ENCODE measurements at regions not wholly inside any gene's neighbourhood (a gene's known extent, or its start where the extent isn't known, plus 50 kb on each side); places are given as distances from the start of the nearest gene placed in this dataset.

DNA sequence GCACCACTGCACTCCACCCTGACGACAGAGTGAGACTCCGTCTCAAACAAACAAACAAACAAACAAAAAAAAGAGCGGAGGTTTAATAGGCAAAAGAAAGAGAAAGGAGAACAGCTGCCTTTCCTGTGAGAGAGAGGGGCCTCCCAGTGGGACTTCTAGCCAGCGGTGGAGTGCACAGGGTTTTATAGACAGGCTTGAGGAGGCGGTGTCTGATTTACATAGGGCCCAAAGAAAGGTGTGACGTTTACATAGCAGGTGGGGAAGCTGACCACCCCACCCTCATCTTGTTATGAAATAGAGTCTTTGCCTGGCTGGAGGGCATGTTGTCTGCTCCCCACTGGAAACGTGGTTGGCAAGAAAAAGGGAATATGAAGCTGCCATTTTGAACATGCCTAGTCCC, 106.0 kb upstream of the CSNK1A1L start:
- no peak overlapping the region for H3K27ac Mint-ChIP-seq
- no peaks in the 10 kb centered on the region for H3K4me1 Mint-ChIP-seq
- no peaks in the 10 kb centered on the region for H3K9me3 Mint-ChIP-seq
- H3K27me3 Mint-ChIP-seq: no peaks in the 10 kb centered on the region
- H3K4me3 Mint-ChIP-seq: no peak overlapping the region
- DNase-seq: no peak
- H3K36me3 Mint-ChIP-seq (ENCODE audit: low read depth): no peaks in the 10 kb centered on the region
- intact Hi-C loops (cut with micrococcal nuclease): no loop called here

DNA sequence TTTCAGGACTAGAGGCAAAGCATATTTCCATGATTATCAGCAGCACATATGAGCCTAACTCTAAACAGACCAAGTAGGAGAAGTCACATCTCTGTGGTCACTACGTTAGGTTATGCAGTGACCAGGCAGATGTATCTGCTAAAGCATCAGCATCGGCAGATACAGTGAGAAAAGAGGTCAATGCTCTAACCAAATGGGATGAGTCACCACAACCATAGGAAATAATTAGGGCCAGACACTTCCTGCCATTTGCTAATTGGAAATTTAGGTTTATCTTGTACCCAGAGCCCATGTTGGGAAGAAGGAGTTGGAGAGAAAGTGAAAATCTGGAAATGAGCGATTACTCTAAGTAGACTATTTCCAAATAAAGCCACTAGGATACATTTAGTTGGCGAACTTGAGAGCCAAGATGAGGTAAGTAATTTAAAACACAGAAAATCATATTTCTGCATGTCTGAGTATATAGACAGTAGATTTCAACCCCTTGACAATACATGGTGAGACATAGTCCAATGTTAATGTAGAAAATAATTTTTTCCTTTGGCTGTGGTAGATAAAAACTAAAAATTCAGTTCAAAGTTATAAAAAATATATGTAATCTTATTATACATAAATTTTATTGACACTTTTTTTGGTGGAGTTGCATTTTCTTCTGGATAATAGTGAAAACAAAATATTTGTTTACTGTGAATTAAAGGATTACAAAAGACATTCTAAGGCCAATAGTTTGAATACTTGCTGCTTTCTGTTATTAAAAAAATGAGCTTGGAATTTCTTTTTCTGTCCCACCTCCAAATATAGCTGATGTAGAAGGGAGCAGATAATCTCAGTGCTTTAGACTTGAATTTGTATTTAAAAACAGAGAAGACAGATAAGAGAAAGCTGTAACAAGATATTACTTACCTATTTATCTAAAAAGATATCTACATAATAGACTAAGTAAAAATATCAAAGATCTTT, 104.4 kb upstream of the CSNK1A1L start:
- intact Hi-C loops (cut with micrococcal nuclease): no loop called here
- no peaks in the 10 kb centered on the region for H3K4me1 Mint-ChIP-seq
- H3K27ac Mint-ChIP-seq: no peak overlapping the region
- H3K36me3 Mint-ChIP-seq (ENCODE audit: low read depth): no peaks in the 10 kb centered on the region
- H3K27me3 Mint-ChIP-seq: no peaks in the 10 kb centered on the region
- no peaks in the 10 kb centered on the region for H3K9me3 Mint-ChIP-seq
- DNase-seq: no peak
- no peak overlapping the region for H3K4me3 Mint-ChIP-seq

DNA sequence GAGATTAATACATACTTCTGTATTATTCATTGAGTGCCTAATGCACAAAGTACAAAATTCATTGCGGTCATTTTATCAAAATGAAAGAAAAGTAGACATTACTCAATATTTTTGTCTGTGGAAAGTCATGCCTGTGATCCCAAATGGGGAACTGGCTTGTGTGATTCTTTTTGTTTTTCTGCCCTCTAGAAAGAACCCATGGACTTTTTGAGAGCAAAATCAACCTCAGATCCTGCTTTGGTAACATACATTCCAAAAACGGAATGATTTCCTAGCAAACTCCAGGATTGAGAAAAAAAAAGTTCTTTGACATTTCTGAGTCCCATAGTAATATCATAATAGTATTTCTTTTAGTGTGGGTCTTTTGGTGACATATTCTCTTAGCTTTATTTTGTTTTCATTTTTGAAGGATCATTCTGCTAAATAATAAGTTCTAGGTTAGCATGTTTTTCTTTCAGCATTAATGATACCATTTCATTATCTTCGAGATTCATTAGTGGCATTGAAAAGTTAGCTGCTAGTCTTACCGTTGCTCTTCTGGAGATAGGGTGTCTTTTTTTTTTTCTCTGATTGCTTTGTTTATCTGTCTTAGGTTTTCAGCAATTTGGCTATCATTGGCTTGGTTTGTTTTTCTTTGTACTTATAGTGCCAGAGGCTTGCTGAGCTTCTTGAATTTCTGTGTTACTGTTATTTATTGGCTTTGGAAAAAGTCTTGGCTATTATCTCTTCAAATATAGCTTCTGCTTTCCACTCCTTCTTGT, 102.4 kb upstream of the CSNK1A1L start:
- intact Hi-C loops (cut with micrococcal nuclease): no loop called here
- Mint-ChIP-seq H3K27me3 (no peaks in the 10 kb centered on the region), H3K27ac (no peak overlapping the region), H3K9me3 (no peaks in the 10 kb centered on the region), H3K4me1 (no peaks in the 10 kb centered on the region), H3K36me3 (ENCODE audit: low read depth) (no peaks in the 10 kb centered on the region), H3K4me3 (no peak overlapping the region)
- DNase-seq: no peak

DNA sequence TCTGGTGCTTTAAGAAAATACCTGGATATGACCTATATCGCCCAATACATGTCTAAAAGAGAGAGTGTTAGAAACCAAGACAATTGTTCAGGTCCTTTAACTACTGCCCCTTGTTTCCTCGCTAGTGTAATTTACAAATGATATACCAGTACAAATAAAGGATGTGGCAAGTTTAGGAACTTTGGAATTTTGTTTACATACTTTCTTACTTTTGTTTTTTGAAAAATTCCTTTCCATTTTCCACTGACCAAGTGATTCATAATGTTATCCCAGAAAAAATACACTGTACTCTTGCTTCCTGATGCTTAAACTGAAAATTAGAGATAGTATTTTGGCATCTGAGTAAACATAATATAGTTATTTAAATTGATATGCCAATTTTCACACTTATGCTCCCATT, 96.8 kb upstream of the CSNK1A1L start:
- no peak for DNase-seq
- Mint-ChIP-seq H3K4me1 (no peaks in the 10 kb centered on the region), H3K36me3 (ENCODE audit: low read depth) (no peaks in the 10 kb centered on the region), H3K27me3 (no peaks in the 10 kb centered on the region), H3K9me3 (no peaks in the 10 kb centered on the region), H3K4me3 (no peak overlapping the region), H3K27ac (no peak overlapping the region)
- intact Hi-C loops (cut with micrococcal nuclease): no loop called here

DNA sequence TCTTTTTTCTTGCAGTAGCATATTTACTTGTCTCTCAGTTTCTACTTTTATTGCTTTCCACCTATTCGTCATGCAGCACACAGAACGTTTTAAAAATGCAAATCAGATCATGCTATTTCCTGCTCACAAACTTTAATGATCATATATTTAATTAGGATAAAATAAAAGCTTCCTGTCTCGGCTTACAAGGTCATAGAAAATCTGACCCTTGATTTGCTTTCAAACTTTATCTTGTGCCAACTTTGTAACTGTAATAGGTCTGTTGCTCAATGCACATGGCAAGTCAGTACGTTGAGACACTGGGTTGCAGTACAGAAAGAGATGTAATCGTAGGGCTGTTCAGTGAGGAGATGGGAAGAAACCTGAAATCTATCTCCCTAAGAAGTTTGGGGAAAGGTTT, 95.6 kb upstream of the CSNK1A1L start:
- Mint-ChIP-seq H3K9me3 (no peaks in the 10 kb centered on the region), H3K4me1 (no peaks in the 10 kb centered on the region), H3K36me3 (ENCODE audit: low read depth) (no peaks in the 10 kb centered on the region), H3K27ac (no peak overlapping the region), H3K27me3 (no peaks in the 10 kb centered on the region), H3K4me3 (no peak overlapping the region)
- no peak for DNase-seq
- intact Hi-C loops (cut with micrococcal nuclease): no loop called here

DNA sequence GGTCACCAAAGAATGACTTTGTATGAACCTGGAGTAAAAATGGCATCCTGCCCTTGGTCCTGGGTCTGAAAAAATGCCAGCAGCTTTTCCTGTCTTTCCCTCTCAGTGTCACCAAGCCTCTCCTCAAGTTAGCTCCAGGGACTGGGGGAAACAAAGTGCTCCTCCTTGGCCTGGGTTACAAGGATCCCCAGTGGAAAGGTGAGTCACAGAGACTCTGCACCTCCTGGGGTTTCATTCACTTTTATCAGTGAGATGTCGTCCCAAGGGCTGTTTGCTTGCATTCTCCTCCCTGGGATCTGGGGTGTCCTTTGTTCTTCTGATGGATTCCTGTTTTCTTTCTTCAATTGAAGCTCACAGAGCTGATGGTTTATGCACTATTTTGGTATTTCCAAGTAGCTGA, 93.2 kb upstream of the CSNK1A1L start:
- no peak overlapping the region for H3K4me3 Mint-ChIP-seq
- H3K9me3 Mint-ChIP-seq: no peaks in the 10 kb centered on the region
- H3K27me3 Mint-ChIP-seq: no peaks in the 10 kb centered on the region
- no peaks in the 10 kb centered on the region for H3K36me3 Mint-ChIP-seq (ENCODE audit: low read depth)
- intact Hi-C loops (cut with micrococcal nuclease): no loop called here
- no peaks in the 10 kb centered on the region for H3K4me1 Mint-ChIP-seq
- DNase-seq: no peak
- no peak overlapping the region for H3K27ac Mint-ChIP-seq

DNA sequence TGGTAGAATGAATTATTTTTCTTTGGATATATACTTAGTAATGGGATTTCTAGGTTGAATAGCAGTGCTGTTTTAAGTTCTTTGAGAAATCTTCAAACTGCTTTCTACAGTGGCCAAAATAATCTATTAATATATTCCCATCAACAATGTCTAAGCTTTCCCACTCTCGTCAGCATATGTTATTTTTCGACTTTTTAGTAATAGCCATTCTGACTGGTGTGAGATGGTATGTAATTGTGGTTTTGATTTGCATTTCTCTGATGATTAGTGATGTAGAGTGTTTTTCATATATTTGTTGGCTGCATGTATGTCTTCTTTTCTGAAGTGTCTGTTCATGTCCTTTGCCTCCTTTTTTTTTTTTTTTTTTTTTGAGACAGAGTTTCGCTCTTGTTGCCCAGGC, 90.2 kb upstream of the CSNK1A1L start:
- H3K36me3 Mint-ChIP-seq (ENCODE audit: low read depth): no peaks in the 10 kb centered on the region
- H3K27me3 Mint-ChIP-seq: no peaks in the 10 kb centered on the region
- no peaks in the 10 kb centered on the region for H3K9me3 Mint-ChIP-seq
- no peak overlapping the region for H3K27ac Mint-ChIP-seq
- H3K4me1 Mint-ChIP-seq: no peaks in the 10 kb centered on the region
- no peak overlapping the region for H3K4me3 Mint-ChIP-seq
- no peak for DNase-seq
- intact Hi-C loops (cut with micrococcal nuclease): no loop called here

DNA sequence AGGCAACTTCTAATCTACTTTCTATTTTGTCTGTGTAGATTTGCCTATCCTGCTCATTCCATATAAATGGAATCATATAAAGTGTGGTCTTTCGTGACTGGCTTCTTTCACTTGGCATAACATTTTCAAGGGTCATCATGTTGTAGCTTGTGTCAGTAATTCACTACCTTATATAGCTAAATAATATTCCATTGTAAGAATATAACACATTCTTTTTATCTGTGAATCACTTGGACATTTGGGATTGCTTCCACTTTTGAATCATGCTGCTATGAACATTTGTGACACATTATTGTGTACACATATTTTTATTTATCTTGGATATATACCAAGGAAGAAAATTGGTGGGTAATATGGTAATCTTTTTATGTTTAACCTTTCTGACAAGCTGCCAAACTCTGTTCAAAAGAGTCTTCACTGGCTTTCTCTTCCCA, 89.0 kb upstream of the CSNK1A1L start:
- Mint-ChIP-seq H3K27me3 (no peaks in the 10 kb centered on the region), H3K27ac (no peak overlapping the region), H3K36me3 (ENCODE audit: low read depth) (no peaks in the 10 kb centered on the region), H3K4me1 (no peaks in the 10 kb centered on the region), H3K4me3 (no peak overlapping the region), H3K9me3 (peaks cover 6% of the 10 kb centered on the region)
- DNase-seq: no peak
- intact Hi-C loops (cut with micrococcal nuclease): no loop called here

DNA sequence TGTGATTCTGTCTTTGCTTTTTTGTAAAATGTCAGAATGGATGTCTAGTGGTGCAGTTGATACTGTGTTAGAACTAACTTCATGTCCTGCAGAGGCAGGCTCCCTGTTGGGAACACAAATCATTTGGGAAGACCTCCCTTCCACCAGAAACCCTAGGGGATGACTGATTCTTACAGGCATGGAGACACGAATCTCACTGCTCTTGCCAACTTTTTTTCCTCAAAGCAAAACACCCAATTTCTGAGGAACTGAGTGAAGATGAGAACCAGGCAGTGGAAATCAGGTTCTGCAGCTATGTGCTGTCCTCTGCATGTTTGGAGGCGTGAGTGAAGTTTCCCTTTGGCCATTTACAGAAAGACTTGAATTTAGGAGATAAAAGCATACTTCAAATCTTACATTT, 87.5 kb upstream of the CSNK1A1L start:
- DNase-seq: no peak
- Mint-ChIP-seq H3K4me3 (no peak overlapping the region), H3K27ac (no peak overlapping the region), H3K36me3 (ENCODE audit: low read depth) (no peaks in the 10 kb centered on the region), H3K9me3 (peaks cover 6% of the 10 kb centered on the region), H3K4me1 (no peaks in the 10 kb centered on the region), H3K27me3 (no peaks in the 10 kb centered on the region)
- intact Hi-C loops (cut with micrococcal nuclease): no loop called here

DNA sequence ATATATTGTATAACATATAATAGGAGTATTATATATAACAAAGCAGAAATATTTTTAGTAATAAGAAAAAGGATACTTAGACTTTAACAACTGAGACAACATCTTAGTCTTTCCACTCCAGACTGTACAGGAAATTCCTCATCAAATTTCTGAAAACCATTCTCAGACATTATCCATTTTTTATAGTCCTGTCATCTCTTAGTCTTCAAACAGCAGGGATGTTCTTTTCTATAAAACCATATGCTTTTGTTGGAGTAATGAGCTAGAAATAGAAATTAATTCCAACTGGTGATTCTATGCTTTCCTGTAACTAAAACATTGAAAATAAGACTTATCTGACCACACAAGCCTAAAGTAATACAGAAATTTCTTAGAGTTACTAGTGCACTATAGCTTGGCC, 82.2 kb upstream of the CSNK1A1L start:
- Mint-ChIP-seq H3K9me3 (peaks cover 6% of the 10 kb centered on the region), H3K4me3 (no peak overlapping the region), H3K36me3 (ENCODE audit: low read depth) (no peaks in the 10 kb centered on the region), H3K27me3 (no peaks in the 10 kb centered on the region), H3K27ac (no peak overlapping the region), H3K4me1 (no peaks in the 10 kb centered on the region)
- intact Hi-C loops (cut with micrococcal nuclease): no loop called here
- no peak for DNase-seq

DNA sequence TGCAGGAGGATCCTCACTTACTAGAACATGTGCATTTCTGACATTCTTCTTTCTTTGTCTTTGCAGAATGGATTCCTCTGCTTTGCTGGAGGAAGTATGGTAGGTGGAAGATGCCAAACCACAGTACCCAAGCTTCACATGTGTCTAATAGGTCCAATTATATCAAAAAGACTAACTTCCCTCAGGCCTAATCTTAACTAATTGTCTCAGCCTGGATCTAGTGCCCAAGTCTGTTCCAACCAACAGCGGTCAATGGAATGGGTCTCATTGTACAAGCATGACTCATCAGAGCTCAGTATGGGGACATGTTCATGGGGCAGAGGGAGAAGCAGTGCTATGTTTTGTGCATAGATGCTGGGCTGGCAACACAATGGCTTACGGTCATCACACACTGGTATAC, 81.6 kb upstream of the CSNK1A1L start:
- Mint-ChIP-seq H3K9me3 (peaks cover 6% of the 10 kb centered on the region), H3K27ac (no peak overlapping the region), H3K4me3 (no peak overlapping the region), H3K4me1 (no peaks in the 10 kb centered on the region), H3K27me3 (no peaks in the 10 kb centered on the region), H3K36me3 (ENCODE audit: low read depth) (no peaks in the 10 kb centered on the region)
- DNase-seq: no peak
- intact Hi-C loops (cut with micrococcal nuclease): no loop called here

DNA sequence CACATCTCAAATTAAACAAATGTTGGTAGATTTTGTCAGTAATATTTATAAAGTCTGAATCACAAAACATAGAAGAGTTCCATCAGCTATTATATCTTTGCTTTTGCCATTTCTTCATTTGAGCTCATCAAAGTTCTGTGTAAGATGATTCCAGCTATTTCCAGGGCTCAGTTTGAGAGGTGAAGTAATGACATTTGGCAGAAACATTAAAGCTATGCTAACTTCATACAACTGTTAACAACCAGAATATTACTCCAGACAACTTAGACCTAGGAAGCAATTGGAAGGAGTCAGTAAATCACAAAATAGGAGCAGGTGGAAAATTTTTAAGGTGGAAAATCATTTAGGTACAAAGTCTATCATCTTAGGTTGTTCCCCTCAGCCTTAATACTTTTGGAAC, 76.2 kb upstream of the CSNK1A1L start:
- Mint-ChIP-seq H3K27ac (no peak overlapping the region), H3K27me3 (no peaks in the 10 kb centered on the region), H3K9me3 (no peaks in the 10 kb centered on the region), H3K4me1 (no peaks in the 10 kb centered on the region), H3K4me3 (no peak overlapping the region), H3K36me3 (ENCODE audit: low read depth) (no peaks in the 10 kb centered on the region)
- intact Hi-C loops (cut with micrococcal nuclease): no loop called here
- no peak for DNase-seq

DNA sequence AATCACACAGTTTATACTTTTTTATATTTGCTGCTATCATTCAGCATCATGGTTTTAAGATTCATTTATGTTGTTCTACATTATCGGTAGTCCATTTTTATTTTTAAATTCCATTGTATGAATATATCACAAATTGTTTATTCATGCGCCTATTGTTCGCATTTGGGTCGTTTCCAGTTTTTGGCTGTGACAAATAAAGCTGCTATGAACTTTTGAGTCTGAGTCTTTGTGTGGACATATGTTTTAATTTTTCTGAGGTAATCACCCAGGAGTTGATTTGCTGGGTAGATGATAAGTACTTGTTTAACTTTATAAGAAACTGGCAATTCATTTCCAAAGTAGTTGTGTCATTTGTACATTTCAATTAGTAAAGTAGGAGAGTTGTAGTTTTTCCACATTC, 74.2 kb upstream of the CSNK1A1L start:
- intact Hi-C loops (cut with micrococcal nuclease): no loop called here
- Mint-ChIP-seq H3K27me3 (no peaks in the 10 kb centered on the region), H3K27ac (no peak overlapping the region), H3K36me3 (ENCODE audit: low read depth) (no peaks in the 10 kb centered on the region), H3K9me3 (no peaks in the 10 kb centered on the region), H3K4me1 (no peaks in the 10 kb centered on the region), H3K4me3 (no peak overlapping the region)
- no peak for DNase-seq

DNA sequence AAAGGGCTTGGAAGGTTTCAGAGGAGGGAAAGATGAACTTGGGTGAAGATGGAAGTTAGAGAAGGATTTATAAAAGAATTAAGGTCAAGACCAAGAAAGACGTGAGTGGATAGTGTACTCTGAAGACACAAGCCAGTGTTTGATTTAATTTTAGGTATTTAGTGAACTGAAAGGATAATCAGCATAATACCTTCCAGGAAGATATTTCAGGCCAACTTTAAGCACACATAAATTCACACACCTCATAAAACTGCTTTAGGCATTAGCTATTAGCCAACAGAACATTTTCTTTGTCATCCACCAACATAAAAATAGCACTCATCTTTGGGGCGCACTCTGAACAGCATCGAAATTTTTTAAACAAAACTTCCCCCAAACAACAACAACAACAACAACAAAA, 71.7 kb upstream of the CSNK1A1L start:
- Mint-ChIP-seq H3K4me3 (no peak overlapping the region), H3K36me3 (ENCODE audit: low read depth) (no peaks in the 10 kb centered on the region), H3K27me3 (no peaks in the 10 kb centered on the region), H3K27ac (no peak overlapping the region), H3K9me3 (no peaks in the 10 kb centered on the region), H3K4me1 (no peaks in the 10 kb centered on the region)
- DNase-seq: no peak
- intact Hi-C loops (cut with micrococcal nuclease): no loop called here
